ENCODE measurements at regions not wholly inside any gene's neighbourhood (a gene's known extent, or its start where the extent isn't known, plus 50 kb on each side); places are given as distances from the start of the nearest gene placed in this dataset.

DNA sequence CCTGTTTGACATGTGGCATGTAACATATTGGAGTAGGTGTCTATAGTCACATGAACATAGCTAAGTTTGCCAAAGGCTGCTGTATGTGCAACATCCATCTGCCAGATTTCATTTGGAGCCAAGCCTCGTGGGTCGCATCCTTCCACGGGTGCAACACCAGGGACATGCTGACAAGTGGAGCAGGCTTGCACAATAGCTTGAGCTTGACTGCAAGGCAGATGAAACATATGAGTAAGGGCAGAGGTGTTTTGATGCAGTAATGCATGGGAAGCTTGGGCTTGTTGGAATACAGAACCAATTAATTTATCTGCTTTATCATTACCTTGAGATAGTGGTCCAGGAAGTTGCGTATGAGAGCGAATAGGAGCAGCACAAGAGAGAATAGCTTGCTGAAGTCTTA is 74.1 kb upstream of the BTN3A2 start:
- TF ChIP-seq TAF1 (conservative IDR thresholded peaks at IDR 0.05), result no peak
- TF ChIP-seq CTCF (IDR thresholded peaks at IDR 0.05; ENCODE audit: low read depth, low read length, missing input control), result no peak
- no peak for TF ChIP-seq RAD21 (IDR thresholded peaks at IDR 0.05)
- TF ChIP-seq JUND (IDR thresholded peaks at IDR 0.05), result no peak

All from liver (tissue), 3 donors.